Fibroblast of villous mesenchyme (primary cell): ENCODE measurements at regions not wholly inside any gene's neighbourhood (a gene's known extent, or its start where the extent isn't known, plus 50 kb on each side); places are given as distances from the start of the nearest gene placed in this dataset.

ENCODE experiments used
- DNase-seq: peaks from one replicate; pipeline ENCODE4 v3.0.0-alpha.2; 2010; ENCODE audit warnings: low read depth
- H3K4me3 ChIP-seq: 2 replicates; pipeline ENCODE4 v1.5.1; 2011; ENCODE audit warnings: low read depth, mild to moderate bottlenecking, low read length
- TF ChIP-seq, protein P1 (sequence below): IDR thresholded peaks from 2 replicates; pipeline ENCODE4 v1.5.1; 2012; ENCODE audit warnings: low read depth, mild to moderate bottlenecking, low read length; ENCODE audit not compliant: insufficient read depth

DNA sequence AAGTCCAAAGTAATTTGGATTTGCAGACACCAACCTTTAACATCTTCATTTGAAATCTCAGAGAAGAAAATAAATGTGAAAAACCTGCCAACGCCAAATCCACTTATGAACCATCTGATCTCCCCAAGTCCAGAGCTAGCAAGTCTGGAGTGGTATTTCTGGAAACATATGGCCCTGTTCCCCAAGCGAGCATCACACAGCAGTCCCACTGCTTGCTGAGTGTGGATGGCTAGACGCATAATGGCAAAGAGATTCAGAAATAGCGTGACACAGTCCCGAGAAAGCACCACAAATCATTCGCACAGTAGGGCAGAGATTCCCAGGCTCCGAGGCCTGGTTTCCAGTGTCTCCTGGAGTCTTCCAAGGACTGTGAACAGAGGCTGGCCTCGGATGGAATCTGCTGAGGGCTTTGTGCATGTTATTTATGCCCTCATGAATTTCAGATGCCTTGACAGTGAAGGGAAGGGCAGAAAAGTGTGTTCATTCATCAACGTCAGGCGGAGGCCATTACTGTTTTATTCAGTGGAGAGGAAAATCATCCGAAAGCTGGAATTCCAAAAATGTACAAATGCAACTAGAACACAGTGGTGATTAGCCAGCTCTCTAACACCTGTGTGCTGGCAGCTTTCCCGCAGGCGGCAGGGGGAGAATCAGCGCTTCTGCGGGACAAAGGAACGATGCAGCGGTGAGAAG is 417.0 kb downstream of the EIPR1 start:
- no peak overlapping the region for H3K4me3 ChIP-seq
- TF ChIP-seq, protein P1, sequence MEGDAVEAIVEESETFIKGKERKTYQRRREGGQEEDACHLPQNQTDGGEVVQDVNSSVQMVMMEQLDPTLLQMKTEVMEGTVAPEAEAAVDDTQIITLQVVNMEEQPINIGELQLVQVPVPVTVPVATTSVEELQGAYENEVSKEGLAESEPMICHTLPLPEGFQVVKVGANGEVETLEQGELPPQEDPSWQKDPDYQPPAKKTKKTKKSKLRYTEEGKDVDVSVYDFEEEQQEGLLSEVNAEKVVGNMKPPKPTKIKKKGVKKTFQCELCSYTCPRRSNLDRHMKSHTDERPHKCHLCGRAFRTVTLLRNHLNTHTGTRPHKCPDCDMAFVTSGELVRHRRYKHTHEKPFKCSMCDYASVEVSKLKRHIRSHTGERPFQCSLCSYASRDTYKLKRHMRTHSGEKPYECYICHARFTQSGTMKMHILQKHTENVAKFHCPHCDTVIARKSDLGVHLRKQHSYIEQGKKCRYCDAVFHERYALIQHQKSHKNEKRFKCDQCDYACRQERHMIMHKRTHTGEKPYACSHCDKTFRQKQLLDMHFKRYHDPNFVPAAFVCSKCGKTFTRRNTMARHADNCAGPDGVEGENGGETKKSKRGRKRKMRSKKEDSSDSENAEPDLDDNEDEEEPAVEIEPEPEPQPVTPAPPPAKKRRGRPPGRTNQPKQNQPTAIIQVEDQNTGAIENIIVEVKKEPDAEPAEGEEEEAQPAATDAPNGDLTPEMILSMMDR: no peak
- DNase-seq: no peak

DNA sequence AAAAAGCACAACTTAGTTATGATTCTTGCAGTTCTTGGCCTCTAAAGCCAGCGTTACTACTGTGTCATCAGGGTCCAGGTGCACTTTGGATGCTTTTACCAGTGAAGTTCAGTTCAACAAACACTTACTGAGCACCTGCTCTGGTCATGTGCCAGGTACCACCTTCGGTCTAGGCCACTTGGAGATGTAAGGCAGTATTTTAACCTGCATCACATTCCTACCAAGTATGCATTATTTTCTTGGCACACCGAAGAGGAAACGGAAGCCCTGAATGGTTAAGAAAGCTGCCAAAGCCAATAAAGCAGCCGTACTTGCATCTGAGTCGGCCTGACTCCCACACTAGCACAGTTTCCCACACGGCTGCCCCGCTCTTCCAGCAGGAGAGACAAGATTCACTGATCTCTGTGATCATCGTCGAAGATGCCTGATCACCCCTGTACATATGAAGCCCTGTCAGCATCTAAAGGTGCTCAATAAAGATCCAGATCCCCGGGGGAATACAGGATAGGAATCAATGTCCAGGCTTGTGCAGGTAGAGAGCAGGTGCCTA is 427.1 kb downstream of the EIPR1 start:
- no peak for DNase-seq
- H3K4me3 ChIP-seq: no peak overlapping the region
- TF ChIP-seq, protein P1: no peak

DNA sequence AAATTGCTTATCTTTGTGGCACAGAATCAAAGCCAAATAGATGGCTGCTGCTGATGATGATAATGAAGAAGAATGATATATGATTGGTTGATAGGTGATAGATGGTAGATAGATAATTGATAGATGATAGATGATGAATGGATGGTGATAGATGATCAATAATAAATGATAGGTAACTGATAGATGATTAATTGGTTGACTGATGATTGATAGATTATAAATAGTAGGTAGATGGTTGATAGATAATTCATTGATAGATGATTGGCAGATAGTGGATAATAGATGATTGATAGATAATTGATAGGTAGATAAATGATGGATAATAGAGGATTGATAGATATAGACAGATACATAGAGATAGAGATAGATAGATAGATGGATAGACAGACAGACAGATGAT is 430.2 kb downstream of the EIPR1 start:
- no peak overlapping the region for H3K4me3 ChIP-seq
- DNase-seq: no peak
- TF ChIP-seq, protein P1: no peak

DNA sequence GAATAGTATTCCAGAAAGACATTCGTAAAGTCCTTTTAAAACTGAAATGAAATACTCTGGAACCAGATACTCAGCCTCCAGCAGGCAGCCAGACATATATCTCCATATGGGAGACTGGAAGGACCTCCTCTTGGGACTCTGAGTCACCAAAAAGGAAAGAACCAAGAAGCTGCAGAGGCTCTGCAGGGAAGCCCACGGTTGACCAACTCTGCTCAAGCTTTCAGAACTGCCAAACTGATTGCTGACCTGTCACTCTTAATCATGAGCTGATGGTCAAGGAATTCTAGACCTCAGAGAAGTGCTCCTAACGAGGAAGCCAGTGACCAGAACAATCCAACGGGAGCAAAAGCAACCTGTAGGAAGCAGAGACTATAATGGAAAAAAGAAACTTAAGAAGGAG is 434.7 kb downstream of the EIPR1 start:
- DNase-seq: no peak
- H3K4me3 ChIP-seq: no peak overlapping the region
- TF ChIP-seq, protein P1: no peak

DNA sequence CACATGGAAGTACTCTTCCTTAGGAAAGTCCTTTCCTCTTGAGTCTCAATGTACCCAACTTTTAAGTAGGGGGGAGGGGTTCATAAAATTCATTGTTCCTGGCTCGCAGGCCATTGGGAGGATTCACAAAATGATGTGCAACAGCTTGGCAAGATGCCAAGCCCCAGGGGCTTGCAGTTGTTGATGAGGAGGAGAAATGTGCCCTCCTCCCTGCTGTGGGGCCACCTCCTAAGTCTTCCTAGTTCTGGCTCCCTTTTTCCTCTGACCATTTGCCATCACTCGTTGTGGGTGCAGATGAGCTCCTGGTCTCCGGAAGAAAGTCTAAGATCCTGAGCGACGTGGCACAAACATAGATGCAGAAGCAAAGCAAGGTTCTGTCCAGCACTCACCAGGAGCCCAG is 435.4 kb downstream of the EIPR1 start:
- H3K4me3 ChIP-seq: no peak overlapping the region
- TF ChIP-seq, protein P1: no peak
- no peak for DNase-seq

DNA sequence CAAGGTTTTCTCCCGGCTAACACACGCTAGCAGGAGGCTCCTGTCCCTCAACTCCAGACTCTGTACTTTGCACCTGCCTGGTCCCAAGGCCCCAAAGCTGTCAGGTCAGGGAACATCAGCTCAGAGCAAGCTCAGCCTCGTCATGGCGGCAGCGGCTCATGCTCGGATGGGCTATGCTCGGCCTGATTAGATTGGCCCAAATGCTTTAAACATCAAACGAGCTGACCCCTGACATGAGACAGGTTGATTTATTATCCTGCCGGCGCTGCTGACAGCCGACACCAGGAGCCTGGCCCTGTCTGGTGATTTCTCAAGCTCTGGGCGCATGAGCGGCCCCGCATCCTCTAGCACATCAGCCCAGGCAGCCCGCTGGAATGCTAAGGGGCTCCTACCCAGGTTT is 436.4 kb downstream of the EIPR1 start:
- TF ChIP-seq, protein P1: no peak
- H3K4me3 ChIP-seq: no peak overlapping the region
- no peak for DNase-seq

DNA sequence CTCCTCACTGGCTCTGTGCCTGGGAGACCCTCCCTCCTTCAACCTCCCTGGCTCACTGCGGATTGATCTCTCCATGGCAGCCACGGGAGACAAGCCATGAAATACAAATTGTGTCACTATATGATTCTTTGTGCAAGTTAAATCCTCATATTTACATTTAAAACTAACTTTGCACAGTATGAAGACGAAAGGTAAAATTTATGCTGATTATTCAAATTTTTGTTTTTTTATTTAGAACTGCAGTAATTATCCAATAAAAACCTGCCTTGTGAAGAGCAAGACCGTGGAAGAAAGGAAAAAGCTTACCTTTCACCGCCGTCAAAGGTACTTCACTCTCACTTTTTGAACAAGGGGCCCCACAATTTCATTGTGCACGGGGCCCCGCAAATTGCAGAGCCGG is 436.9 kb downstream of the EIPR1 start:
- TF ChIP-seq, protein P1: no peak
- no peak for DNase-seq
- H3K4me3 ChIP-seq: no peak overlapping the region
